ENCODE measurements at regions not wholly inside any gene's neighbourhood (a gene's known extent, or its start where the extent isn't known, plus 50 kb on each side); places are given as distances from the start of the nearest gene placed in this dataset.

GRCh38 chr11:129265125-129265788 is 73.1 kb upstream of the ARHGAP32 start:
- no peak for DNase-seq

GRCh38 chr11:129264114-129264513 is 72.0 kb upstream of the ARHGAP32 start:
- no peak for DNase-seq

GRCh38 chr11:129260750-129261149 is 68.6 kb upstream of the ARHGAP32 start:
- DNase-seq, result no peak

GRCh38 chr11:129259931-129260348 is 67.8 kb upstream of the ARHGAP32 start:
- DNase-seq, result no peak

- no peak for DNase-seq
Observed at GRCh38 chr11:129258205-129258604, 66.1 kb upstream of the ARHGAP32 start.

GRCh38 chr11:129257512-129257911 is 65.4 kb upstream of the ARHGAP32 start:
- no peak for DNase-seq

- peak; percentile 100 for DNase-seq
Observed at GRCh38 chr11:129252621-129253020, 60.5 kb upstream of the ARHGAP32 start.

GRCh38 chr11:129251067-129251466 is 58.9 kb upstream of the ARHGAP32 start:
- DNase-seq, result peak; percentile 58

- DNase-seq, result peak; percentile 73
Observed at GRCh38 chr11:129249923-129250322, 57.8 kb upstream of the ARHGAP32 start.

- DNase-seq, result no peak
Observed at GRCh38 chr11:129249351-129249750, 57.2 kb upstream of the ARHGAP32 start.

GRCh38 chr11:129248618-129249017 is 56.5 kb upstream of the ARHGAP32 start:
- peak; percentile 96 for DNase-seq

GRCh38 chr11:129247135-129247534 is 55.0 kb upstream of the ARHGAP32 start:
- DNase-seq, result no peak

GRCh38 chr11:129242855-129243254 is 50.7 kb upstream of the ARHGAP32 start:
- no peak for DNase-seq

Data from NCI-H526 treated with DMSO at 0.1 percent for 48 hours (cell line).